CD4-positive, CD25-positive, alpha-beta regulatory T cell (primary cell): ENCODE measurements at regions not wholly inside any gene's neighbourhood (a gene's known extent, or its start where the extent isn't known, plus 50 kb on each side); places are given as distances from the start of the nearest gene placed in this dataset.

Source experiments
- ATAC-seq, 2 donors: fragments of 150-1000 bp; cut with Tn5 transposase; one replicate each; pipeline ENCODE4 v1.10.0; 2021; ENCODE audit warnings: low read depth in 2 of 2, moderate number of reproducible peaks in 2 of 2, moderate library complexity in 1 of 2
- DNase-seq, 3 donors: peaks; one replicate each; pipeline versions ENCODE4 v3.0.0 to v3.0.0-alpha.2; 2012 to 2022; ENCODE audit warnings: mixed read lengths in 1 of 3
- H3K27ac ChIP-seq: one replicate; pipeline ENCODE4 v1.7.0; 2013; ENCODE audit warnings: mild to moderate bottlenecking, low read length; ENCODE audit not compliant: insufficient read depth, poor library complexity, severe bottlenecking
- H3K27me3 ChIP-seq: one replicate; pipeline ENCODE4 v1.7.0; 2013; ENCODE audit warnings: low read length; ENCODE audit not compliant: control insufficient read depth, insufficient read depth
- H3K36me3 ChIP-seq: one replicate; pipeline ENCODE4 v1.7.0; 2013; ENCODE audit warnings: mild to moderate bottlenecking, low read length, moderate library complexity; ENCODE audit not compliant: control insufficient read depth, insufficient read depth
- H3K4me1 ChIP-seq: 2 replicates; pipeline ENCODE4 v1.7.0; 2013; ENCODE audit warnings: mild to moderate bottlenecking, low read length; ENCODE audit not compliant: insufficient read depth, control insufficient read depth, poor library complexity, severe bottlenecking
- H3K4me3 ChIP-seq: one replicate; pipeline ENCODE4 v1.7.0; 2013; ENCODE audit warnings: low read depth, mild to moderate bottlenecking, low read length, moderate library complexity
- H3K9me3 ChIP-seq, 2 experiments: 1 replicate in 1 of 2; 2 replicates in 1 of 2; pipeline ENCODE4 v1.7.0; 2013; ENCODE audit warnings: low read length in 2 of 2, mild to moderate bottlenecking in 1 of 2, moderate library complexity in 1 of 2; ENCODE audit not compliant: control insufficient read depth in 2 of 2
- H3K27ac Mint-ChIP-seq, 3 donors: one replicate each; pipeline ENCODE4 v1.8.0; 2020 to 2022; ENCODE audit warnings: mild to moderate bottlenecking in 3 of 3, mixed read lengths in 3 of 3, moderate library complexity in 2 of 3
- H3K27me3 Mint-ChIP-seq: one replicate; pipeline ENCODE4 v1.8.0; 2022; ENCODE audit warnings: mild to moderate bottlenecking, mixed read lengths
- H3K36me3 Mint-ChIP-seq: one replicate; pipeline ENCODE4 v1.8.0; 2020; ENCODE audit warnings: mixed read lengths
- H3K4me1 Mint-ChIP-seq, 4 donors: one replicate each; pipeline ENCODE4 v1.8.0; 2020 to 2022; ENCODE audit warnings: mixed read lengths in 4 of 4, mild to moderate bottlenecking in 1 of 4
- H3K4me3 Mint-ChIP-seq, 4 donors: one replicate each; pipeline ENCODE4 v1.8.0; 2020 to 2022; ENCODE audit warnings: mild to moderate bottlenecking in 4 of 4, mixed read lengths in 4 of 4, moderate library complexity in 3 of 4
- H3K9me3 Mint-ChIP-seq, 7 donors: one replicate each; pipeline ENCODE4 v1.8.0; 2020 to 2022; ENCODE audit warnings: mixed read lengths in 7 of 7, mild to moderate bottlenecking in 3 of 7, moderate library complexity in 2 of 7

GRCh38 chr4:146072376-146072775, 103.1 kb upstream of the LSM6 start:
- Histone ChIP-seq H3K4me3 (no peak overlapping the region), H3K27ac (no peak overlapping the region), H3K36me3 (no peaks in the 10 kb centered on the region), H3K9me3 (no peaks in the 10 kb centered on the region), H3K27me3 (peaks cover 15% of the 10 kb centered on the region), H3K4me1 (no peaks in the 10 kb centered on the region)
- ATAC-seq, result no peak
- Mint-ChIP-seq H3K4me1 (no peaks in the 10 kb centered on the region), H3K36me3 (no peaks in the 10 kb centered on the region), H3K4me3 (no peak overlapping the region), H3K9me3 (peaks cover 0 to 4% (median 0%) of the 10 kb centered on the region in 7 donors), H3K27ac (no peak overlapping the region), H3K27me3 (peaks cover 5% of the 10 kb centered on the region)
- no peak for DNase-seq

GRCh38 chr4:146071390-146071789, 104.1 kb upstream of the LSM6 start:
- H3K36me3 ChIP-seq, result no peaks in the 10 kb centered on the region
- H3K36me3 Mint-ChIP-seq, result no peaks in the 10 kb centered on the region
- no peak overlapping the region for H3K4me3 Mint-ChIP-seq
- peaks cover 2% of the 10 kb centered on the region for H3K27me3 Mint-ChIP-seq
- H3K27ac ChIP-seq, result no peak overlapping the region
- H3K4me1 Mint-ChIP-seq, result no peaks in the 10 kb centered on the region
- H3K27ac Mint-ChIP-seq, result no peak overlapping the region
- ATAC-seq, result no peak
- no peaks in the 10 kb centered on the region for H3K4me1 ChIP-seq
- no peak for DNase-seq
- no peaks in the 10 kb centered on the region for H3K9me3 ChIP-seq
- peaks cover 14% of the 10 kb centered on the region for H3K27me3 ChIP-seq
- H3K9me3 Mint-ChIP-seq, result peaks cover 0 to 4% (median 0%) of the 10 kb centered on the region in 7 donors
- no peak overlapping the region for H3K4me3 ChIP-seq

- no peak overlapping the region for H3K27ac ChIP-seq
- no peaks in the 10 kb centered on the region for H3K4me1 Mint-ChIP-seq
- H3K9me3 ChIP-seq, result no peaks in the 10 kb centered on the region
- H3K27me3 Mint-ChIP-seq, result no peaks in the 10 kb centered on the region
- H3K4me3 Mint-ChIP-seq, result no peak overlapping the region
- H3K9me3 Mint-ChIP-seq, result peaks cover 0 to 7% (median 0%) of the 10 kb centered on the region in 7 donors
- no peak overlapping the region for H3K4me3 ChIP-seq
- ATAC-seq (no peak), DNase-seq (no peak)
- H3K36me3 ChIP-seq, result no peaks in the 10 kb centered on the region
- H3K27me3 ChIP-seq, result peaks cover 6% of the 10 kb centered on the region
- no peaks in the 10 kb centered on the region for H3K4me1 ChIP-seq
- no peak overlapping the region for H3K27ac Mint-ChIP-seq
- no peaks in the 10 kb centered on the region for H3K36me3 Mint-ChIP-seq
These were observed 112.4 kb upstream of the LSM6 start for GRCh38 chr4:146063143-146063542.

- Mint-ChIP-seq H3K4me1 (no peaks in the 10 kb centered on the region), H3K9me3 (peaks cover 0 to 7% (median 0%) of the 10 kb centered on the region in 7 donors), H3K27ac (no peak overlapping the region), H3K4me3 (no peak overlapping the region), H3K36me3 (no peaks in the 10 kb centered on the region), H3K27me3 (no peaks in the 10 kb centered on the region)
- H3K9me3 ChIP-seq, result no peaks in the 10 kb centered on the region
- ATAC-seq (no peak), DNase-seq (no peak)
- H3K4me1 ChIP-seq, result no peaks in the 10 kb centered on the region
- H3K4me3 ChIP-seq, result no peak overlapping the region
- peaks cover 8% of the 10 kb centered on the region for H3K27me3 ChIP-seq
- H3K27ac ChIP-seq, result no peak overlapping the region
- no peaks in the 10 kb centered on the region for H3K36me3 ChIP-seq
These were observed 113.2 kb upstream of the LSM6 start for GRCh38 chr4:146062340-146062739.

- no peak overlapping the region for H3K27ac Mint-ChIP-seq
- Histone ChIP-seq H3K36me3 (no peaks in the 10 kb centered on the region), H3K27ac (no peak overlapping the region), H3K4me3 (no peak overlapping the region), H3K27me3 (peaks cover 8% of the 10 kb centered on the region), H3K4me1 (no peaks in the 10 kb centered on the region), H3K9me3 (no peaks in the 10 kb centered on the region)
- H3K27me3 Mint-ChIP-seq, result no peaks in the 10 kb centered on the region
- no peaks in the 10 kb centered on the region for H3K36me3 Mint-ChIP-seq
- H3K4me3 Mint-ChIP-seq, result no peak overlapping the region
- H3K4me1 Mint-ChIP-seq, result no peaks in the 10 kb centered on the region
- peaks cover 0 to 5% (median 0%) of the 10 kb centered on the region in 7 donors for H3K9me3 Mint-ChIP-seq
- no peak for ATAC-seq
- no peak for DNase-seq
These were observed 113.7 kb upstream of the LSM6 start for GRCh38 chr4:146061610-146062334.

- H3K4me1 ChIP-seq, result no peaks in the 10 kb centered on the region
- Mint-ChIP-seq H3K4me1 (no peaks in the 10 kb centered on the region), H3K4me3 (no peak overlapping the region), H3K9me3 (peaks cover 0 to 5% (median 0%) of the 10 kb centered on the region in 7 donors), H3K27me3 (no peaks in the 10 kb centered on the region), H3K27ac (no peak overlapping the region), H3K36me3 (no peaks in the 10 kb centered on the region)
- no peak overlapping the region for H3K4me3 ChIP-seq
- H3K9me3 ChIP-seq, result no peaks in the 10 kb centered on the region
- DNase-seq, result no peak
- H3K36me3 ChIP-seq, result no peaks in the 10 kb centered on the region
- H3K27ac ChIP-seq, result no peak overlapping the region
- H3K27me3 ChIP-seq, result peaks cover 8% of the 10 kb centered on the region
- peak in 1 of 2 donors; percentile 31 for ATAC-seq
These were observed 115.7 kb upstream of the LSM6 start for GRCh38 chr4:146059865-146060264.

- no peak overlapping the region for H3K4me3 ChIP-seq
- Mint-ChIP-seq H3K27ac (no peak overlapping the region), H3K4me3 (no peak overlapping the region), H3K27me3 (no peaks in the 10 kb centered on the region), H3K36me3 (no peaks in the 10 kb centered on the region), H3K9me3 (peaks cover 0 to 5% (median 0%) of the 10 kb centered on the region in 7 donors), H3K4me1 (no peaks in the 10 kb centered on the region)
- peaks cover 8% of the 10 kb centered on the region for H3K27me3 ChIP-seq
- H3K9me3 ChIP-seq, result no peaks in the 10 kb centered on the region
- no peak for ATAC-seq
- DNase-seq, result no peak
- H3K27ac ChIP-seq, result no peak overlapping the region
- H3K36me3 ChIP-seq, result no peaks in the 10 kb centered on the region
- no peaks in the 10 kb centered on the region for H3K4me1 ChIP-seq
These were observed 116.4 kb upstream of the LSM6 start for GRCh38 chr4:146059151-146059550.

- Mint-ChIP-seq H3K36me3 (no peaks in the 10 kb centered on the region), H3K4me1 (no peaks in the 10 kb centered on the region), H3K27me3 (no peaks in the 10 kb centered on the region), H3K9me3 (peaks cover 0 to 4% (median 0%) of the 10 kb centered on the region in 7 donors), H3K4me3 (no peak overlapping the region), H3K27ac (no peak overlapping the region)
- Histone ChIP-seq H3K4me1 (no peaks in the 10 kb centered on the region), H3K9me3 (no peaks in the 10 kb centered on the region), H3K27me3 (peaks cover 8% of the 10 kb centered on the region), H3K27ac (no peak overlapping the region), H3K4me3 (no peak overlapping the region), H3K36me3 (no peaks in the 10 kb centered on the region)
- DNase-seq (no peak), ATAC-seq (no peak)
These were observed 117.0 kb upstream of the LSM6 start for GRCh38 chr4:146058531-146058930.
